Osteoblast (primary cell): ENCODE measurements at regions not wholly inside any gene's neighbourhood (a gene's known extent, or its start where the extent isn't known, plus 50 kb on each side); places are given as distances from the start of the nearest gene placed in this dataset.

Source experiments
- DNase-seq: peaks from one replicate; pipeline ENCODE4 v3.0.0; 2011; ENCODE audit warnings: low spot score, mixed read lengths; ENCODE audit not compliant: insufficient read length; ENCODE audit errors: missing footprints
- H2AFZ ChIP-seq: 2 replicates; pipeline ENCODE4 v1.6.0; 2011; ENCODE audit warnings: mild to moderate bottlenecking, low read length
- H3K27ac ChIP-seq: 2 replicates; pipeline ENCODE4 v1.5.1; 2011; ENCODE audit warnings: mild to moderate bottlenecking, low read depth, low read length, moderate library complexity
- H3K27me3 ChIP-seq: 2 replicates; pipeline ENCODE4 v1.6.0; 2012; ENCODE audit warnings: mild to moderate bottlenecking, control low read depth, inconsistent platforms, low read length, moderate library complexity; ENCODE audit not compliant: insufficient read depth
- H3K36me3 ChIP-seq: 2 replicates; pipeline ENCODE4 v1.5.1; 2011; ENCODE audit warnings: mild to moderate bottlenecking, low read length, control low read depth, moderate library complexity; ENCODE audit not compliant: insufficient read depth
- H3K4me1 ChIP-seq: 2 replicates; pipeline ENCODE4 v1.5.1; 2011; ENCODE audit warnings: mild to moderate bottlenecking, low read length, control low read depth, moderate library complexity; ENCODE audit not compliant: insufficient read depth
- H3K4me2 ChIP-seq: 2 replicates; pipeline ENCODE4 v1.6.0; 2011; ENCODE audit warnings: mild to moderate bottlenecking, low read length; ENCODE audit not compliant: insufficient read depth
- H3K4me3 ChIP-seq: fragments of 200-600 bp; sonication (generic); 3 replicates; pipeline ENCODE4 v1.5.1; 2012; ENCODE audit warnings: mild to moderate bottlenecking, low read length, inconsistent platforms; ENCODE audit not compliant: insufficient read depth
- H3K79me2 ChIP-seq: 2 replicates; pipeline ENCODE4 v1.6.0; 2012; ENCODE audit warnings: mild to moderate bottlenecking, low read length, control low read depth, inconsistent platforms; ENCODE audit not compliant: insufficient read depth
- H3K9me3 ChIP-seq: 2 replicates; pipeline ENCODE4 v1.5.1; 2011; ENCODE audit warnings: low read depth, low read length, control low read depth
- H4K20me1 ChIP-seq: 2 replicates; pipeline ENCODE4 v1.6.0; 2012; ENCODE audit warnings: mild to moderate bottlenecking, low read length, control low read depth; ENCODE audit not compliant: insufficient read depth
- TF ChIP-seq, protein P1 (sequence below): IDR thresholded peaks from 2 replicates; pipeline ENCODE4 v1.5.1; 2011; ENCODE audit warnings: mild to moderate bottlenecking, low read depth, low read length, moderate library complexity; ENCODE audit errors: extremely low read depth

DNA sequence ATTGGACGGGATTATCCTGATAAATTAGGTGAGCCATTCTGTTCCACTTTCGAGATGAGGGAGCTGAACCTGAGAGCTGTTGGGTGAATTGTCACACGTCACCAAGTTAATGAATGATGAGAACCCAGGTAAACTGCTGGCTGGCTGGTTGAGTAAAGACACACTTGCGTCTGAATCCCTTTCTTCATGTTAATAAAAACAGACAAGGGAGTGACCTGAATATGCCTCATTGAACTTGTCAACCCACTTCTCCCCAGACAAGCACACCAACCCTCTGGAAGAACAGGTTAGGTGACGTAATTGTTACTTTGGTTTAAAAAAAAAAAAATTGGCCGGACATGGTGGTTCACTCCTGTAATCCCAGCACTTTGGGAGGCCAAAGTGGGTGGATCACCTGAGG, 400.9 kb upstream of the CDH5 start:
- Histone ChIP-seq H2AFZ (no peak overlapping the region), H3K36me3 (no peaks in the 10 kb centered on the region), H3K79me2 (no peaks in the 10 kb centered on the region), H3K9me3 (no peaks in the 10 kb centered on the region), H3K4me2 (no peak overlapping the region), H3K4me1 (peaks cover 10% of the 10 kb centered on the region), H3K4me3 (no peak overlapping the region), H4K20me1 (no peaks in the 10 kb centered on the region), H3K27ac (no peak overlapping the region), H3K27me3 (no peaks in the 10 kb centered on the region)
- DNase-seq, result no peak
- TF ChIP-seq, protein P1, sequence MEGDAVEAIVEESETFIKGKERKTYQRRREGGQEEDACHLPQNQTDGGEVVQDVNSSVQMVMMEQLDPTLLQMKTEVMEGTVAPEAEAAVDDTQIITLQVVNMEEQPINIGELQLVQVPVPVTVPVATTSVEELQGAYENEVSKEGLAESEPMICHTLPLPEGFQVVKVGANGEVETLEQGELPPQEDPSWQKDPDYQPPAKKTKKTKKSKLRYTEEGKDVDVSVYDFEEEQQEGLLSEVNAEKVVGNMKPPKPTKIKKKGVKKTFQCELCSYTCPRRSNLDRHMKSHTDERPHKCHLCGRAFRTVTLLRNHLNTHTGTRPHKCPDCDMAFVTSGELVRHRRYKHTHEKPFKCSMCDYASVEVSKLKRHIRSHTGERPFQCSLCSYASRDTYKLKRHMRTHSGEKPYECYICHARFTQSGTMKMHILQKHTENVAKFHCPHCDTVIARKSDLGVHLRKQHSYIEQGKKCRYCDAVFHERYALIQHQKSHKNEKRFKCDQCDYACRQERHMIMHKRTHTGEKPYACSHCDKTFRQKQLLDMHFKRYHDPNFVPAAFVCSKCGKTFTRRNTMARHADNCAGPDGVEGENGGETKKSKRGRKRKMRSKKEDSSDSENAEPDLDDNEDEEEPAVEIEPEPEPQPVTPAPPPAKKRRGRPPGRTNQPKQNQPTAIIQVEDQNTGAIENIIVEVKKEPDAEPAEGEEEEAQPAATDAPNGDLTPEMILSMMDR, result no peak

DNA sequence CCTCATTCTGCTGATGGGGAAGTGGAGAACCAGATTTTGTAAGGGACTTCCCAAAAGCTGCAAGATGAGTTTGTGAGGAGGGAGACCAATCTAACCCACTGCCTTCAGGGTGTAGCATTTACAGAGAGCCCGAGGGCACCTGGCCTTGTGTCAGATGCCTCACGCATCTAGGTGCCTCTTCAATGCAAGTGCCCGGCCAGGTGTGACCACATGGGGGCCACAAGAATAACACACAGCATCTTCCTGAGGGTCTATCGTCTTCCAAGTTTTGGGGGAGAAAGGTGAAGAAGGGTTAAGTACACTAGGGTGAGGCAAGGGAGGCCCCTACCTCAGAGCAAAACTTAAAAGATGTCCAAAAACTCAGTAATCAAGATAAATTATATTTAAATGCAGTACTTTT, 401.7 kb upstream of the CDH5 start:
- H3K79me2 ChIP-seq, result no peaks in the 10 kb centered on the region
- H4K20me1 ChIP-seq, result no peaks in the 10 kb centered on the region
- no peak overlapping the region for H3K4me3 ChIP-seq
- no peaks in the 10 kb centered on the region for H3K9me3 ChIP-seq
- no peaks in the 10 kb centered on the region for H3K27me3 ChIP-seq
- no peak overlapping the region for H3K27ac ChIP-seq
- H3K4me1 ChIP-seq, result peaks cover 10% of the 10 kb centered on the region
- no peak for DNase-seq
- TF ChIP-seq, protein P1, result no peak
- H3K4me2 ChIP-seq, result no peak overlapping the region
- no peak overlapping the region for H2AFZ ChIP-seq
- H3K36me3 ChIP-seq, result no peaks in the 10 kb centered on the region

DNA sequence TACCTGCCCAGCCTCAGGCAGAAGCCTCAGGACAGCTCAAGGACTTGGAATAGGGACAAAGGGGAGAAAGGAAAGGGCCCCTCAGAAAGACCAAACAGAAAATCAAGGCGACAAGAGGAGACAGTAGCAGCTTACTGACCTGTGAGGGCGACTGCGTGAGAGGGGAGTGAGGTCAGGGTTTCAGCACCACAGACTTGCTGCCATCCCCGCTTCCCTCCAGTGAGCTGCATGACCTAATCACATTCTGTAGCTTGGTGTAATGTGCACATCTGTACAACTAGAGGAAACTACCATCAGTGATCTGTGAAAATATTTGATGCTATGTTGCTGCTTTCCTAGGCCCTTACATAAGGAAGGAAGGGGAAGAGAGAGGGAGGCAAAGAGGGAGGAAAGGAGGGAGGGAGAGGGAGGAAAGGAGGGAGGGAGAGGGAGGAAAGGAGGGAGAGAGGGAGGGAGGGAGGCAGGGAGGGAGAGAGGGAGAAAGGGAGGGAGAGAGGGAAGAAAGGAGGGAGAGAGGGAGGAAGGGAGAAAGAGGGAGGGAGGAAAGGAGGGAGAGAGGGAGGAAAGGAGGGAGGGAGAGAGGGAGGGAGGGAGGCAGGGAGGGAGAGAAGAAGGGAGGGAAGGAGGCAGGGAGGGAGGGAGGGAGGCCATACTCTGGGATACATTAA, 404.9 kb upstream of the CDH5 start:
- Histone ChIP-seq H3K27me3 (no peaks in the 10 kb centered on the region), H3K36me3 (no peaks in the 10 kb centered on the region), H3K27ac (no peak overlapping the region), H3K4me3 (no peak overlapping the region), H3K4me1 (no peaks in the 10 kb centered on the region), H3K9me3 (no peaks in the 10 kb centered on the region), H3K79me2 (no peaks in the 10 kb centered on the region), H2AFZ (no peak overlapping the region), H3K4me2 (no peak overlapping the region), H4K20me1 (no peaks in the 10 kb centered on the region)
- TF ChIP-seq, protein P1, result no peak
- DNase-seq, result no peak

DNA sequence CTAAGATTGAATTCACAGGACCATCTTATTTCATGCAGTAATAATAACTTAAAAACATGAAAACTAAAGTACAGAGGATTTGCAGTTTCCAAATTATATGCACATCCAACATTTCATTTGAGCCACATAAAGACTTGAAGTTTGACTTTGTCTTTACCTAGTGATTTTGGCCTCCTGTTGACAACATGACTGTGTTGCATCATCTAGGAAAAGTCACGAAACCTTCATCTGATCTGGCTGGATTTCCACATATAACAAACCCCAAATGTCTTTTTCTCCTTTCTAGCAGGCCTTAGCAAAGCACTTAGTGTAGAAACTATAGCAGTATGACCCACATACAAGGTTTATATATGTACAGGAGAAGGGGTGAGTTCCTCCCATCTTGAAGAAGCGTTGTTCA, 406.5 kb upstream of the CDH5 start:
- Histone ChIP-seq H3K4me1 (no peaks in the 10 kb centered on the region), H3K4me3 (no peak overlapping the region), H3K4me2 (no peak overlapping the region), H3K9me3 (no peaks in the 10 kb centered on the region), H2AFZ (no peak overlapping the region), H3K36me3 (no peaks in the 10 kb centered on the region), H3K27ac (no peak overlapping the region), H4K20me1 (no peaks in the 10 kb centered on the region), H3K79me2 (no peaks in the 10 kb centered on the region), H3K27me3 (no peaks in the 10 kb centered on the region)
- DNase-seq, result no peak
- TF ChIP-seq, protein P1, result no peak
